Activated CD4-positive, alpha-beta T cell treated with anti-CD3 and anti-CD28 coated beads, Interleukin-2, amount 10 ng/mL, durations not matched to agents 7 days and 5 days (primary cell): ENCODE measurements at regions not wholly inside any gene's neighbourhood (a gene's known extent, or its start where the extent isn't known, plus 50 kb on each side); places are given as distances from the start of the nearest gene placed in this dataset.

Source experiments
- CTCF ChIA-PET: fragments of 350-600 bp; sonication (Branson Sonifier 250); formaldehyde crosslinking; loops from one replicate; lab custom pipeline; 2021; ENCODE audit warnings: antibody characterized with exemption; lab: Charles Lee
- POLR2A ChIA-PET: fragments of 350-600 bp; sonication (Branson Sonifier 250); formaldehyde crosslinking; loops from one replicate; lab custom pipeline; 2021; ENCODE audit warnings: antibody characterized with exemption; lab: Charles Lee
- DNase-seq: peaks from one replicate; pipeline ENCODE4 v3.0.0-alpha.2; 2020
- H3K27ac Mint-ChIP-seq: one replicate; pipeline ENCODE4 v1.8.0; 2021; ENCODE audit warnings: mild to moderate bottlenecking, moderate library complexity, mixed read lengths
- H3K27me3 Mint-ChIP-seq: one replicate; pipeline ENCODE4 v1.8.0; 2021; ENCODE audit warnings: mixed read lengths
- H3K36me3 Mint-ChIP-seq: one replicate; pipeline ENCODE4 v1.8.0; 2021; ENCODE audit warnings: low read depth, mixed read lengths
- H3K4me1 Mint-ChIP-seq: one replicate; pipeline ENCODE4 v1.8.0; 2021; ENCODE audit warnings: mixed read lengths
- H3K4me3 Mint-ChIP-seq: one replicate; pipeline ENCODE4 v1.8.0; 2021; ENCODE audit warnings: mild to moderate bottlenecking, moderate library complexity, mixed read lengths
- H3K9me3 Mint-ChIP-seq: one replicate; pipeline ENCODE4 v1.8.0; 2021; ENCODE audit warnings: mixed read lengths

DNA sequence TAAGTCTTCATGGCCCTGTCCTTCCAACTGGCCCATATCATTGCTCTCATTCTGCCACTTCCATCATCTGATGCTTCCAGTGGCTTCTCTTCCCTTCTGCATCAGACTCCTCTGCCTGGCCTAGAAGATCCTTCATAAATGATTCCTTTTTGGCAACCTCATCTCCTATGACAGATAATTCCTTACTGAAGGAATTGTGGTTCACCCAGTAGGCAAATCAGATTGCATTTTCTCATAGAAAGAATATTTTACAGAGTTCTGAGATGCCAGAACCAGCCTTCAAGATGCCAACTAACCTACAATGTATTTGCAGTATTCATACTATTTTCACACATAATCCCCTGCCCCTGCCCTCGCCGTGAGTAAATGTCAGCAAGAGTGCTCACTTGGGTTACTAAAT lies 423.0 kb upstream of the TGFBR2 start:
- Mint-ChIP-seq H3K36me3 (no peaks in the 10 kb centered on the region), H3K4me3 (no peak overlapping the region), H3K27ac (no peak overlapping the region), H3K27me3 (peaks cover 4% of the 10 kb centered on the region), H3K4me1 (no peaks in the 10 kb centered on the region), H3K9me3 (no peaks in the 10 kb centered on the region)
- no peak for DNase-seq
- POLR2A ChIA-PET: no interaction called here
- CTCF ChIA-PET: interaction anchor here (0.9 kb wide), 1 partner anchor 13 kb away, joined by 3 read pairs; no protein-coding TSS in a partner anchor

DNA sequence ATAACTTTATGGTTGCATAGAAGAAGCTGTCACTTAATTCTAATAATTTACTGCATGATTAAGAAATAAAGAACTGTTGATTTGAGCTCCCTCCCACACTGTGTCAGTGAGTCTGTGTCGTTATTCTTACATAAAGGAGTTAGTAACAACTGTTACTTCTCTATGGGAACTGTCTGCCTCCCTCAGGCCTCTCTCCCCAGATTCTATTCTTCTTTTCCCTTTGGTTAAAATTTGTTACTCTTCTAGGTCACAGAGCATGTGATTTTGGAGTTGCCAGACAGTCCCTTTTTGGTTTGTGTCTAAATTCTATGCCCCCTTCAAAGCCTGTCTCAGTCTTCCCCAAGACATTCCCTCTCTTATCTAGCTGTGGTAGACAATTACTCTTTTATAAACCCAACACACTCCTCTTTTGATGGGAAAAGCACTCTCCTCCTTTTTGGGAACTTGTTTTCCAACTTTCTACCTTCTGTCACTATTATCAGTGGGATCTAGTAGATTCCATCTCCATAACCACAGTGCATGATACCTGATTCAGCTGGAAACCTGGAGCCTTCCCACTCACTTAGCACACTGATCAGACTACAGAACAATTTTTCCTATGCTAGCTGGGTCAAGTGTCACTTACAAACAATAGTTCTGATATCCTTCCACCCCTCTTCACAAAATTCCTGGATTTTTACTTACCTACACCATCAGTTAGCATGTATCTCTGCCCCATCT lies 422.1 kb upstream of the TGFBR2 start:
- CTCF ChIA-PET: no interaction called here

DNA sequence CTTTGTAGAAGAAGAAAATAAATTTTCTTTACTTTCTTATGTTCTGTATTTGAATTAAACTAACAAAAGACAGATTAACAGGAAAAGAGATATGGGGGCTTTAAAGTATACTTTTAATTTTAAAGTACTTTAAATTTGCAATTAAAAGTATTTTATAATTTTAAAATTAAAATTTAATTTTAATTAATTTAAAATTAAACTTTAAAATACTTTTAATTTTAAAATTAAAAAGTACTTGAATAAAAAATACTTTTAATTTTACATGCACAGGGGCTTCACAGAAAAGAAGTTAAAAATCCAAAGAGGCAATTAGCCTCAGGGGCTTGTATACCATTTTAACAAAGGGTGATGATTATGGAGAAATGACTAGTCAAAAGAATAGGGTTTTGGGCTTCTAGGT lies 420.5 kb upstream of the TGFBR2 start:
- Mint-ChIP-seq H3K36me3 (no peaks in the 10 kb centered on the region), H3K27me3 (peaks cover 4% of the 10 kb centered on the region), H3K27ac (no peak overlapping the region), H3K9me3 (no peaks in the 10 kb centered on the region), H3K4me3 (no peak overlapping the region), H3K4me1 (no peaks in the 10 kb centered on the region)
- ChIA-PET CTCF (interaction anchor here (0.6 kb wide), 1 partner anchor 398 kb away, joined by 3 read pairs; no protein-coding TSS in a partner anchor), POLR2A (no interaction called here)
- DNase-seq: no peak

More for the DNA sequence above, 422.1 kb upstream of the TGFBR2 start:
- Mint-ChIP-seq H3K27me3 (peaks cover 4% of the 10 kb centered on the region), H3K36me3 (no peaks in the 10 kb centered on the region), H3K27ac (no peak overlapping the region), H3K9me3 (no peaks in the 10 kb centered on the region), H3K4me1 (no peaks in the 10 kb centered on the region), H3K4me3 (no peak overlapping the region)
- no peak for DNase-seq
- POLR2A ChIA-PET: no interaction called here

DNA sequence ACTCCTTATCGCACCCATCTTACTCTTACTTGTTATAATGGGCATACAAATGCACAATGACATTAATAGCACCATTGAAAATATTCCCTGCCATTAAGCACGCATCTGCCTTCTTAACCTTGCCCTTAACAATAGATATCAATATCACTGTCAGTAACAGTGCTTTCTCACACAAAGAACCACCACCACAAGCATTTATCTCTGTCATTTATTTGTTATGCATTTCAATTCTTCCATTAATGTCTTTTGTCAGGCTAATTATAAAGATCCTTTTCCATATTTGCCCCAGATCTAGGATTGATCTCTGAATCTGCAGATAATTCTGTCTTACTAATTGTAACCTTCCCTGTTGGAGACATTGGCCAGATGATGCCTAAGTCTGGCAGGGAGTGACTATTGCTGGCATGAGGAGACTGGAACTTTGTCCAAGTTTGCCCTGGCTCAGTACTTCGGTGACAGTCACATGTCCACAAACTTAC lies 419.6 kb upstream of the TGFBR2 start:
- Mint-ChIP-seq H3K4me3 (no peak overlapping the region), H3K36me3 (no peaks in the 10 kb centered on the region), H3K27me3 (peaks cover 4% of the 10 kb centered on the region), H3K27ac (no peak overlapping the region), H3K9me3 (no peaks in the 10 kb centered on the region), H3K4me1 (no peaks in the 10 kb centered on the region)
- no peak for DNase-seq
- POLR2A ChIA-PET: no interaction called here
- CTCF ChIA-PET: no interaction called here

DNA sequence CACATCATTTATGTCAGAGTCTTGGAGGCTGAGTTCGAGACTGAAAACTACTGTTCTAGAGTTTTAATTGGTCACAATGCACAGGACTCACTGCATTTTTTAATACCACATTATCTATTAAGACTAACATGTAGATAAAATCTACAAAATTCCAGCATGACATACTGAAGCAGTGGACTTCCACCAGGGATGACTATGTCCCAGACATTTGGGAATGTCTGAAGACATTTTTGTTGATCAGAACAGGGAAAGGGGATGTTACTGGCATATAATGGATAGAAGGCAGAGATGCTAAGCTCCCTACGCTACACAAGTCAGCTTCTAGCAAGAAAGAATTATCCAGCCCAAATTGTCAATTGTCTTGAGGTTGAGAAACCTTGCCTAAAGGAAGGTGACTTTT lies 419.0 kb upstream of the TGFBR2 start:
- POLR2A ChIA-PET: no interaction called here
- CTCF ChIA-PET: no interaction called here
- H3K27me3 Mint-ChIP-seq: peaks cover 3% of the 10 kb centered on the region

DNA sequence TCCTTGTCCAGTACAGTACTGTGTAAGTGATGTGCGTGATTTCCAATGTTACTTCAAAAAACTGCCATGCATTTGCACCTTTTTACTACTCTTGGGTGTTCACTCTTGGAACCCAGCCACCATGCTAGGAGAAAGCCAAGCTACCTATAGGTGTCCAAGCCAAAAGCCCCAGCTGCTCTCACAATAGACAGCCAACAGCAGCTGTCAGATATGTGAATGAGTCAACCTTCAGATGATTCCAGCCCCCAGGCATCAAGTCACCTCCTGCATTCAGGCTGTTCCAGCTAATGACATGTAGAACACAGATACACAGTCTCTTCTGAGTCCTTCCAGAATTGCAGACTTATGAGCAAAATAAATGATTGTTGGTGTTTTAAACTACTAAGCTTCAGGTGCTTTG lies 417.7 kb upstream of the TGFBR2 start:
- H3K27ac Mint-ChIP-seq: no peak overlapping the region
- ChIA-PET CTCF (interaction anchor here (1.1 kb wide), 1 partner anchor 10 kb away, joined by 4 read pairs; no protein-coding TSS in a partner anchor), POLR2A (no interaction called here)
- no peak for DNase-seq
- no peaks in the 10 kb centered on the region for H3K4me1 Mint-ChIP-seq
- H3K27me3 Mint-ChIP-seq: peaks cover 3% of the 10 kb centered on the region
- no peak overlapping the region for H3K4me3 Mint-ChIP-seq
- no peaks in the 10 kb centered on the region for H3K9me3 Mint-ChIP-seq
- no peaks in the 10 kb centered on the region for H3K36me3 Mint-ChIP-seq

More for the DNA sequence above, 419.0 kb upstream of the TGFBR2 start:
- DNase-seq: no peak
- H3K27ac Mint-ChIP-seq: no peak overlapping the region
- H3K36me3 Mint-ChIP-seq: no peaks in the 10 kb centered on the region
- H3K9me3 Mint-ChIP-seq: no peaks in the 10 kb centered on the region
- no peak overlapping the region for H3K4me3 Mint-ChIP-seq
- H3K4me1 Mint-ChIP-seq: no peaks in the 10 kb centered on the region

DNA sequence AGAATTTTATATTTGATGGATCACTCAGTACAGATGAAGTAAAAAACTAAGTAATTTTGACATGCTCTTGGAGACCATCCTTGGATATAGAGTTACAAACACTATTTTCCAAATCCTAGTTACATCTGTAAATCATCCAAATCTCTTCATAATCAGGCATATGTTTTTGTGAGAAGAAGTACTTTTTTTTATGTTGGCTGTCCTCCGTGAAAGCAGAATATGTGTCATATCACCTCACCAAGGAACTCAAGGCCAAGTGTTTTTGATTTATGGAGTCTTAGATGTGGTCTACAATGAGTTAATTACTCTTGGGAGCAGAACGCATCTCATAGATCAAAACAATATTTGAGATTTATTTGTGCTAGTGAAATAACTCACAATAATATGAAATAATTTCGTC lies 416.5 kb upstream of the TGFBR2 start:
- peaks cover 5% of the 10 kb centered on the region for H3K27me3 Mint-ChIP-seq
- H3K36me3 Mint-ChIP-seq: no peaks in the 10 kb centered on the region
- POLR2A ChIA-PET: no interaction called here
- no peak overlapping the region for H3K27ac Mint-ChIP-seq
- no peaks in the 10 kb centered on the region for H3K9me3 Mint-ChIP-seq
- no peaks in the 10 kb centered on the region for H3K4me1 Mint-ChIP-seq
- CTCF ChIA-PET: no interaction called here
- no peak for DNase-seq
- no peak overlapping the region for H3K4me3 Mint-ChIP-seq

DNA sequence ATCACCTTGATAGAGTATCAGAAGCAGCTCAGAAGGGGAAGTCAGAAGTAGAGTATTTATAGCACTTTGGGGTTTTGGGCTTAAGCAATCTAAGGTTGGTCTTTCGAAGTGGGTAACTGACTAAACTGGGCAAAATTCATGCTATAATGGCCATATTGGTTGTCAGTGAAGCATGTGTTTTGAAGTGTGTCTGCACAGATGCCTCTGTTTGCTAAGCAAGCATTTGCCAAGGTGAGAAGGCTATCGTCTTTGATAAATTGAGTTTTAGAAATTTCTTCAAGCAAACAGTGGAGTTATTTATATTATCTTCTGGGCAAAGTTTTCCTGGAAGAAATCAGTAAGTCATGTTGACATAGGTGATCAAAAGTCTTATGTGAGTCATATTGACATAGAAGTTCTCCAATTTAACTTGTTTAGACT lies 412.8 kb upstream of the TGFBR2 start:
- Mint-ChIP-seq H3K9me3 (no peaks in the 10 kb centered on the region), H3K4me1 (no peaks in the 10 kb centered on the region), H3K4me3 (no peak overlapping the region), H3K27ac (no peak overlapping the region), H3K27me3 (peaks cover 3% of the 10 kb centered on the region), H3K36me3 (no peaks in the 10 kb centered on the region)
- POLR2A ChIA-PET: no interaction called here
- CTCF ChIA-PET: no interaction called here
- DNase-seq: no peak

DNA sequence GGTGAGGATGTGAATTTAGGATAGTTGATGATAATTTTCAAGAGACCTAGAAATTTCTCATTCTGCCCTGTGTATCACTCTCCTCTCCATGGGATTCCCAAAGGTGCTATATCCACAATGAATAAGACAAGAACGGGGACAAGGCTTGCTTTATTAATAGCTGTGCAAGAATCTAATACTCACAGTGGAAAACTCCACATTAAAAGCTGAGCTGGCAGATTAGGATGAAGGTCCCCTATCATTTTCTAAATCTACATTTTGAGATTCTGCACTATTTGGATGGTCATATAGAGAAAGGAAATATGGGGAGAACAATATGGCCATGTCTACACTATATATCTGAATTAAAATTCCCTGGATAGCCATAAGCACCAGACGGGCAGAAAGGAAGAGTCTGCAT lies 411.0 kb upstream of the TGFBR2 start:
- H3K9me3 Mint-ChIP-seq: no peaks in the 10 kb centered on the region
- no peak overlapping the region for H3K4me3 Mint-ChIP-seq
- ChIA-PET CTCF (interaction anchor here (0.6 kb wide), 1 partner anchor 522 kb away, joined by 3 read pairs; no protein-coding TSS in a partner anchor), POLR2A (no interaction called here)
- H3K27ac Mint-ChIP-seq: no peak overlapping the region
- H3K27me3 Mint-ChIP-seq: peaks cover 3% of the 10 kb centered on the region
- peaks cover 2% of the 10 kb centered on the region for H3K4me1 Mint-ChIP-seq
- no peak for DNase-seq
- H3K36me3 Mint-ChIP-seq: no peaks in the 10 kb centered on the region

DNA sequence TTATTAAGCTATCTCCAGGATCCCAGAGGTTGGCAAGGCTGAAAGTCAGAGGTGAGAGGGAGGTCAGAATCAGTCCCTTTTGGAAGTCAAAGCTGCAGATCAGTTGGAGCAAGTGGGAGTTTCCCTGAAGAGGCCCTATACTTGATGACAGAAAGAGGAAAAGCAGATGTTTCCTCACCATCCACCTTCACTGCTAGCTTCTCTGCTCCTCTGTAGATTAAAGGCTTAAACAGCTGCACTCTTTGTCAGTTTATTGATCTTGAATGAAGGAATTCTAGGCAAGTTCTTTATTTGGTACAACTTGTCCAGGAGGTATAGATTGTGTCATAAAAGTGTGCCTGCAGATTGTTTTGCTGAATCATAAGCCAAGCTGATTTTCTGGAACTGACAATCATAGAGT lies 408.2 kb upstream of the TGFBR2 start:
- Mint-ChIP-seq H3K27ac (no peak overlapping the region), H3K27me3 (peaks cover 3% of the 10 kb centered on the region), H3K9me3 (no peaks in the 10 kb centered on the region), H3K4me1 (peaks cover 2% of the 10 kb centered on the region), H3K36me3 (no peaks in the 10 kb centered on the region), H3K4me3 (no peak overlapping the region)
- ChIA-PET POLR2A (no interaction called here), CTCF (interaction anchor here (0.6 to 1.6 kb wide), 9 partner anchors 10 to 553 kb away, joined by 3 to 9 read pairs (median 4); no protein-coding TSS in a partner anchor)
- DNase-seq: no peak

DNA sequence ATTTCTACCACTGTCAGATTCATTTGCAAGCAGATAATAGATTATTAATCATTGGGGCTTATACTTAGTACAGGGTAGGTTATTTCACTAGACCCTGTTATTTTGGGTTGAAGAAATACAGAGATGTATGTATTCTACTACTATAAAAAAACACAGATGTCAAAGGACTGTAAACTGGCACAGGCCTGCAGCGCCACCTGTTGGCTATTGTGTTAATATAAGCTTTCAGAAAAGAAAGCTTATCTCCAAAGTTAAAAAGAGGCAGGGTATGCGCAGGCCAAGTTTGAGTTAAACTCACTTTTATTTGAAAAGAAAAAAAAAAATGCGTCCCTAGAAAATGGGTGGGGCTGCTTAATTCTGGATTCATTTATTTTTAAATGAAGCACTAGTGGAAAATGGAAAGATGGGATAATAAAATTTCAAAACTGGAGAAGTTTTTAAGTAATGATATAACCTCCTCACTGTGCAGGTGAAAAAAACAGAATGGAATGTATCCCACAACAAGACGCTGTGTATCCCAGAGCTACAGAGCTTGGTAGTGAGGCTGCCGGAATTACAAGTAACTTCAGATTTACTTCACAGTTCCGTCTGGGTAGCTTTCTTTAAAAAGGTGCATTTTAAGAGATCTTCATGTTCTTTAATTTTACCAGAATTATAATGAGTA lies 407.2 kb upstream of the TGFBR2 start:
- H3K27me3 Mint-ChIP-seq: no peaks in the 10 kb centered on the region
- ChIA-PET CTCF (interaction anchor here (0.5 to 1.6 kb wide), 16 partner anchors 8 to 552 kb away, joined by 3 to 7 read pairs (median 3); no protein-coding TSS in a partner anchor), POLR2A (interaction anchor here (0.7 kb wide), 1 partner anchor 457 kb away, joined by 7 read pairs; no protein-coding TSS in a partner anchor)
- no peak overlapping the region for H3K4me3 Mint-ChIP-seq
- H3K36me3 Mint-ChIP-seq: no peaks in the 10 kb centered on the region
- peaks cover 2% of the 10 kb centered on the region for H3K4me1 Mint-ChIP-seq
- peak; percentile 78 for DNase-seq
- H3K9me3 Mint-ChIP-seq: no peaks in the 10 kb centered on the region
- no peak overlapping the region for H3K27ac Mint-ChIP-seq

DNA sequence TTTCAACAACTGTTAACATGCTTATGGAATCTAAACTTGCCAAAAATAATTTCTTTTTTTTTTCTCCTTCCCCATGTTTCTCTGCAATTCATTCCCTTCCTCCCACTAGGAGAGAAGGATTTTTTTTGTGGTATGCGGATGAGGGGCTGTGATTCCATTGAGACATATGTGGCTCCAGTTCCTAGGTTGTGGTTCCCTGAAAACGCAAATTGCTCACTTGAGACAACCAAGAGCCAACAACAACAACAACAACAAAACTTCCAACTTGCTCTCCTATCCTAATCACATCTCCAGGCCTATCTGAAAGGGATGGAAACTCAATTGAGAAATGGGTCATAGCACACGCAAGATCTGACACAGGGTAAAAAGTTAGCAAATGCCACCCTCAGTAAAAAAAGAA lies 406.5 kb upstream of the TGFBR2 start:
- POLR2A ChIA-PET: interaction anchor here (0.7 kb wide), 1 partner anchor 456 kb away, joined by 7 read pairs; no protein-coding TSS in a partner anchor
- no peaks in the 10 kb centered on the region for H3K36me3 Mint-ChIP-seq

DNA sequence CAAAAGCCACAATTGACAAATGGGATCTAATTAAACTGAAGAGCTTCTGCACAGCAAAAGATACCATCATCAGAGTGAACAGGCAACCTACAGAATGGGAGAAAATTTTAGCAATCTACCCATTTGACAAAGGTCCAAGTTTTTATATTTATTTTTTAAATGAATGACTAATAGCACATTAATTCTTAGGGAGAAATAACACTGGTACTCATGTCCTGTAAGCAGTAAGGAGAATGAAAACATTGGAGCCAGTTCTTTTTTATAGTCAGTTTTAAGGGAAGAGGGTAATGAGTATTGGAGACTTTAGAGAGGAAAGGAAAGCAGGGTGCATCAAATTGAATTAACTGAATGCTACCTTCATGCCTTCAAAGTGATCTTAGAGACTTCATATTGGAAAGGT lies 404.7 kb upstream of the TGFBR2 start:
- CTCF ChIA-PET: no interaction called here

More for the DNA sequence above, 406.5 kb upstream of the TGFBR2 start:
- CTCF ChIA-PET: interaction anchor here (0.8 to 1.5 kb wide), 3 partner anchors 154 to 494 kb away, joined by 3 read pairs; no protein-coding TSS in a partner anchor
- Mint-ChIP-seq H3K4me3 (no peak overlapping the region), H3K4me1 (peaks cover 2% of the 10 kb centered on the region), H3K9me3 (no peaks in the 10 kb centered on the region), H3K27me3 (no peaks in the 10 kb centered on the region), H3K27ac (no peak overlapping the region)
- no peak for DNase-seq

More for the DNA sequence above, 404.7 kb upstream of the TGFBR2 start:
- Mint-ChIP-seq H3K27me3 (no peaks in the 10 kb centered on the region), H3K27ac (no peak overlapping the region), H3K36me3 (no peaks in the 10 kb centered on the region), H3K4me3 (no peak overlapping the region), H3K4me1 (peaks cover 8% of the 10 kb centered on the region), H3K9me3 (no peaks in the 10 kb centered on the region)
- POLR2A ChIA-PET: no interaction called here
- DNase-seq: no peak
